ENCODE measurements at regions not wholly inside any gene's neighbourhood (a gene's known extent, or its start where the extent isn't known, plus 50 kb on each side); places are given as distances from the start of the nearest gene placed in this dataset.

DNA sequence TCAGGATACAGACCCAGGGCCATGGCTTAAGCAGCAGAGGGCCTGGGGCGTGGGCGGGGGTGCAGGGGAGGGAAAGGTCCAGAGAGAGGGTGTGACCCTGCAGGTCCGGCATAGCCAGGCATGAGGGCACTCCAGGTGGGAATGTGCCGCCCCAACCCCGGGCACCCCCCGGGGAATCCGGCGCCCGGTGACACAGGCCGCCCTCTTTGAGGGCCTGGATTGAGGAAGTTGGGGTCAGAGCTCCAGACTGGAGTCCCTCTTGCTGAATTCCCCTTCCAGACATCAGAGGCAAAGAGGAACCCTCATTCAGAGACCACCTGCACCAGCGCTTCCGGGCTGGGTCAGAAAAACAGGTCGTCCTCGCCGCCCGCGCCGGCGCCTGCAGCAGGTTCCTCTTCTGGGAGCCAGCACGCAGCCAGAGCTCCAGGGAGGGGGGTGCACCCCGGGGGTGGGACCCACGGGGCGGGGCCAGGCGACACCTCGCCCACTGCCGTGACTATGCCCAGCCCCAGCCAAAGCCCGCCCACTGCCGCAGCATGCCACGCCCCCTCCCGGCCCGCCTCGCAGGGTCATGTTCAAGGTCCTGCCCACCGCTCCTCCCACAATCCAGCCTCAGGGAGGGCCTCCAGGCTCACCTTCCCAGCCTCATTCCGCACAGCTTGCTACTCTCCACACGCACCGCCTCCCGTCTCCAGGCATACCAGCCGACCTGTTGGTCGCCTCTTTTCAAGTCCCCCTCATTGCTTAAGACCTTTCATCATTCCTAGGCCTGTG is 98.3 kb upstream of the ID2 start (continued):
- TF ChIP-seq ZNF704 (tag by site-specific recombination; IDR thresholded peaks at IDR 0.05) (no peak), ZFP69B (tag by site-specific recombination; IDR thresholded peaks at IDR 0.05) (peak; percentile 89), ZNF175 (tag by site-specific recombination; IDR thresholded peaks at IDR 0.05) (no peak), ZNF114 (tag by site-specific recombination; IDR thresholded peaks at IDR 0.05) (no peak), ZBTB7A (tag by site-specific recombination; IDR thresholded peaks at IDR 0.05; ENCODE audit: low read depth) (no peak), ZBTB44 (tag by site-specific recombination; IDR thresholded peaks at IDR 0.05) (no peak), KLF17 (tag by site-specific recombination; IDR thresholded peaks at IDR 0.05) (no peak), ZNF214 (tag by site-specific recombination; IDR thresholded peaks at IDR 0.05; ENCODE audit: borderline replicate concordance) (no peak), TCF7L2 (IDR thresholded peaks at IDR 0.05; ENCODE audit: borderline replicate concordance, low read depth, low read length) (no peak), GLIS2 (tag by site-specific recombination; IDR thresholded peaks at IDR 0.05) (peak; percentile 76), ZNF776 (tag by site-specific recombination; IDR thresholded peaks at IDR 0.05; ENCODE audit: borderline replicate concordance) (no peak), ZNF768 (tag by site-specific recombination; IDR thresholded peaks at IDR 0.05) (no peak), ZNF335 (tag by site-specific recombination; conservative IDR thresholded peaks at IDR 0.05) (peak; percentile 50; the same call in 1 of the 2 replicates), ZNF366 (tag by site-specific recombination; conservative IDR thresholded peaks at IDR 0.05) (no peak), ZNF76 (tag by site-specific recombination; IDR thresholded peaks at IDR 0.05; ENCODE audit: borderline replicate concordance, low read depth) (no peak), ZIC2 (tag by site-specific recombination; IDR thresholded peaks at IDR 0.05) (peak; percentile 76; the same call in 1 of the 2 replicates), KLF1 (tag by site-specific recombination; IDR thresholded peaks at IDR 0.05) (0 out of 2 replicates have a peak, but pooled peaks have one; percentile 19), ZNF610 (tag by site-specific recombination; IDR thresholded peaks at IDR 0.05; ENCODE audit: borderline replicate concordance) (no peak), ZNF239 (tag by site-specific recombination; IDR thresholded peaks at IDR 0.05) (no peak), HOXA7 (CRISPR knock-in tag; IDR thresholded peaks at IDR 0.05; ENCODE audit: borderline replicate concordance) (no peak), ZNF19 (tag by site-specific recombination; IDR thresholded peaks at IDR 0.05; ENCODE audit: low read depth) (no peak), ZNF747 (tag by site-specific recombination; IDR thresholded peaks at IDR 0.05) (no peak), ZNF623 (tag by site-specific recombination; IDR thresholded peaks at IDR 0.05) (no peak), ZFP37 (tag by site-specific recombination; IDR thresholded peaks at IDR 0.05) (no peak), ZBTB11 (tag by site-specific recombination; conservative IDR thresholded peaks at IDR 0.05; ENCODE audit: low read depth) (no peak), ZNF654 (tag by site-specific recombination; IDR thresholded peaks at IDR 0.05; ENCODE audit: low read depth) (no peak), FEZF1 (tag by site-specific recombination; IDR thresholded peaks at IDR 0.05) (no peak), ZNF24 (tag by site-specific recombination; IDR thresholded peaks at IDR 0.05) (no peak), GLI2 (tag by site-specific recombination; IDR thresholded peaks at IDR 0.05; ENCODE audit: borderline replicate concordance, low read depth) (no peak), ZFP3 (tag by site-specific recombination; IDR thresholded peaks at IDR 0.05; ENCODE audit: low read depth) (no peak)
- TF ChIP-seq, protein P1, sequence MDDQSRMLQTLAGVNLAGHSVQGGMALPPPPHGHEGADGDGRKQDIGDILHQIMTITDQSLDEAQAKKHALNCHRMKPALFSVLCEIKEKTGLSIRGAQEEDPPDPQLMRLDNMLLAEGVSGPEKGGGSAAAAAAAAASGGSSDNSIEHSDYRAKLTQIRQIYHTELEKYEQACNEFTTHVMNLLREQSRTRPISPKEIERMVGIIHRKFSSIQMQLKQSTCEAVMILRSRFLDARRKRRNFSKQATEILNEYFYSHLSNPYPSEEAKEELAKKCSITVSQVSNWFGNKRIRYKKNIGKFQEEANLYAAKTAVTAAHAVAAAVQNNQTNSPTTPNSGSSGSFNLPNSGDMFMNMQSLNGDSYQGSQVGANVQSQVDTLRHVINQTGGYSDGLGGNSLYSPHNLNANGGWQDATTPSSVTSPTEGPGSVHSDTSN (CRISPR knock-in tag; IDR thresholded peaks at IDR 0.05): no peak
